ENCODE measurements at regions not wholly inside any gene's neighbourhood (a gene's known extent, or its start where the extent isn't known, plus 50 kb on each side); places are given as distances from the start of the nearest gene placed in this dataset.
"Not testable (repeated sequence)": the region's sequence is repeated elsewhere in the genome, so short reads cannot be mapped to it uniquely, and the experiment has no call there.

DNA sequence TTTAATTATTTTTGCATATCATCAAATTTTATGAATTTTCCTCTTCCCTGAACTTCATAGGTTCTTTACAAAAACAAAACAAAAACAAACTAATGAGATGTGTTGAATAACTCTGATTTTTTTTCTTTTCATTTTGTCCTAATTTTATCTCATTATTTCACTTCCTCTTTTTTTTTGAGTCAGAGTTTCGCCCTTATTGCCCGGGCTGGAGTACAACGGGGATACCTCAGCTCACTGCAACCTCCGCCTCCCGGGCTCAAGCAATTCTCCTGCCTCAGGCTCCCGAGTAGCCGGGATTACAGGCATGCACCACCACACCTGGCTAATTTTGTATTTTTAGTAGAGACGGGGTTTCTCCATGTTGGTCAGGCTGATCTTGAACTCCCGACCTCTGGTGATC, 1633.3 kb downstream of the CDH8 start:
- not testable (repeated sequence) for TF ChIP-seq CHD4 (IDR thresholded peaks at IDR 0.05; ENCODE audit: borderline replicate concordance, low read length); ZNF83 (CRISPR knock-in tag; IDR thresholded peaks at IDR 0.05; ENCODE audit: borderline replicate concordance); ZNF121 (CRISPR knock-in tag; IDR thresholded peaks at IDR 0.05); HMGA1 (CRISPR knock-in tag; conservative IDR thresholded peaks at IDR 0.05)

Measured in HepG2 (cell line).